Parathyroid adenoma (tissue), 2 donors: ENCODE measurements at regions not wholly inside any gene's neighbourhood (a gene's known extent, or its start where the extent isn't known, plus 50 kb on each side); places are given as distances from the start of the nearest gene placed in this dataset.

Experiments used
- H2AFZ ChIP-seq: fragments of 300-600 bp; sonication (generic); one replicate; pipeline ENCODE4 v1.7.0; 2017; ENCODE audit warnings: antibody characterized with exemption, mild to moderate bottlenecking
- H3K27ac ChIP-seq: fragments of 300-600 bp; sonication (generic); one replicate; pipeline ENCODE4 v1.7.0; 2017
- H3K27me3 ChIP-seq: fragments of 300-600 bp; sonication (generic); one replicate; pipeline ENCODE4 v1.7.0; 2017; ENCODE audit warnings: low read length; ENCODE audit not compliant: control insufficient read depth, insufficient read depth
- H3K36me3 ChIP-seq: fragments of 300-600 bp; sonication (generic); one replicate; pipeline ENCODE4 v1.7.0; 2017; ENCODE audit warnings: low read length; ENCODE audit not compliant: control insufficient read depth, insufficient read depth
- H3K4me1 ChIP-seq: fragments of 300-600 bp; sonication (generic); one replicate; pipeline ENCODE4 v1.7.0; 2017; ENCODE audit warnings: control low read depth
- H3K4me2 ChIP-seq: fragments of 300-600 bp; sonication (generic); one replicate; pipeline ENCODE4 v1.7.0; 2017; ENCODE audit warnings: low read length
- H3K4me3 ChIP-seq: fragments of 300-600 bp; sonication (generic); one replicate; pipeline ENCODE4 v1.7.0; 2017; ENCODE audit warnings: low read depth, low read length
- H3K79me2 ChIP-seq: fragments of 300-600 bp; sonication (generic); one replicate; pipeline ENCODE4 v1.7.0; 2017; ENCODE audit warnings: control low read depth
- H3K9ac ChIP-seq: fragments of 300-600 bp; sonication (generic); one replicate; pipeline ENCODE4 v1.7.0; 2017; ENCODE audit warnings: mild to moderate bottlenecking
- H3K9me3 ChIP-seq: fragments of 300-600 bp; sonication (generic); one replicate; pipeline ENCODE4 v1.7.0; 2017; ENCODE audit warnings: low read length; ENCODE audit not compliant: control insufficient read depth
- TF ChIP-seq, protein P1 (sequence below): fragments of 300-600 bp; sonication (generic); IDR thresholded peaks from one replicate; pipeline ENCODE4 v1.7.0; 2017; ENCODE audit warnings: antibody characterized with exemption, mild to moderate bottlenecking
- donor health status: primary hyperparathyroidism.

DNA sequence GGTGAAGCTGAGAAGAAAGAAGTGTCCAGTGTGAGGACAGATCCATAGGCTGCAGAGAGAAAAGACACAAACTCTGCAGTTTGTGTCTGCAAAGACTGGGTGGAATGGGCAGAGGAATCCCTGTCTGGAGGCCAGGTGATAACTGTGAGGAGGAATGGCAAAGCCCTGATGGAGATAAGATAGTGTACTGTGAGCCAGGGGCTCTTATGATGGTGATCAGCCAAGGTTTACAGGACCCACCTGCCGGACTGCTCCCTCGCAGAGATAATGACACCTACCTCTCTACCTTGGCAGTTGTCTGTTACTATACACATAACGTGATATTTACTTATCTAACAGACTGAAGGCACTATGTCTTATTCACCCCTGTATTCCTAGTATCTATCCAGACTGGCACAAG lies 92.6 kb upstream of the ASIC2 start:
- H3K4me2 ChIP-seq = no peak overlapping the region
- TF ChIP-seq, protein P1, sequence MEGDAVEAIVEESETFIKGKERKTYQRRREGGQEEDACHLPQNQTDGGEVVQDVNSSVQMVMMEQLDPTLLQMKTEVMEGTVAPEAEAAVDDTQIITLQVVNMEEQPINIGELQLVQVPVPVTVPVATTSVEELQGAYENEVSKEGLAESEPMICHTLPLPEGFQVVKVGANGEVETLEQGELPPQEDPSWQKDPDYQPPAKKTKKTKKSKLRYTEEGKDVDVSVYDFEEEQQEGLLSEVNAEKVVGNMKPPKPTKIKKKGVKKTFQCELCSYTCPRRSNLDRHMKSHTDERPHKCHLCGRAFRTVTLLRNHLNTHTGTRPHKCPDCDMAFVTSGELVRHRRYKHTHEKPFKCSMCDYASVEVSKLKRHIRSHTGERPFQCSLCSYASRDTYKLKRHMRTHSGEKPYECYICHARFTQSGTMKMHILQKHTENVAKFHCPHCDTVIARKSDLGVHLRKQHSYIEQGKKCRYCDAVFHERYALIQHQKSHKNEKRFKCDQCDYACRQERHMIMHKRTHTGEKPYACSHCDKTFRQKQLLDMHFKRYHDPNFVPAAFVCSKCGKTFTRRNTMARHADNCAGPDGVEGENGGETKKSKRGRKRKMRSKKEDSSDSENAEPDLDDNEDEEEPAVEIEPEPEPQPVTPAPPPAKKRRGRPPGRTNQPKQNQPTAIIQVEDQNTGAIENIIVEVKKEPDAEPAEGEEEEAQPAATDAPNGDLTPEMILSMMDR = no peak

DNA sequence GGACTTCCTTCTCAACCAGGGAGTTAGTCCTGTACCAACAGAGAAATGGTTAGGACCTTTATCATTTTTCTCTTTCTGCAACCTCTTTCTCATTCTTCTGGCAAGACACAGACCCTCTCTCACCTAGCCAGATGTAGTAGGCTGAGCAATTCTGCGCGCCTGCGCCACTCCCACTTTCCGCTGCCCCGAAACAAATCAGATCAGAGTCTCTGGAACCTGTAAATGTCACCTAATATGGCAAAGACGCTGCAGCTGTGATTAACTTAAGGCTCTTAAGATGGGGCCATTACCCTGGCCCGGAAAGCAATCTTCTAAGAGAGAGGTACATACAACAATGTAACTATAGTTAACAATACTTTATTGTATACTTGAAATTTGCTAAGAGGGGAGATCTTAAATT lies 94.3 kb upstream of the ASIC2 start:
- H3K27ac ChIP-seq = no peak overlapping the region
- no peaks in the 10 kb centered on the region for H3K79me2 ChIP-seq
- H3K27me3 ChIP-seq = no peaks in the 10 kb centered on the region
- H3K36me3 ChIP-seq = no peaks in the 10 kb centered on the region
- H3K4me1 ChIP-seq = no peaks in the 10 kb centered on the region
- H3K9ac ChIP-seq = no peak overlapping the region
- no peak overlapping the region for H2AFZ ChIP-seq
- H3K4me2 ChIP-seq = no peak overlapping the region
- H3K9me3 ChIP-seq = no peaks in the 10 kb centered on the region
- TF ChIP-seq, protein P1 = no peak
- no peak overlapping the region for H3K4me3 ChIP-seq

More for the DNA sequence above, 92.6 kb upstream of the ASIC2 start:
- Histone ChIP-seq H3K79me2 (no peaks in the 10 kb centered on the region), H3K36me3 (no peaks in the 10 kb centered on the region), H3K27ac (no peak overlapping the region), H3K9me3 (no peaks in the 10 kb centered on the region), H3K27me3 (no peaks in the 10 kb centered on the region), H3K4me3 (no peak overlapping the region), H3K4me1 (no peaks in the 10 kb centered on the region), H3K9ac (no peak overlapping the region), H2AFZ (no peak overlapping the region)

DNA sequence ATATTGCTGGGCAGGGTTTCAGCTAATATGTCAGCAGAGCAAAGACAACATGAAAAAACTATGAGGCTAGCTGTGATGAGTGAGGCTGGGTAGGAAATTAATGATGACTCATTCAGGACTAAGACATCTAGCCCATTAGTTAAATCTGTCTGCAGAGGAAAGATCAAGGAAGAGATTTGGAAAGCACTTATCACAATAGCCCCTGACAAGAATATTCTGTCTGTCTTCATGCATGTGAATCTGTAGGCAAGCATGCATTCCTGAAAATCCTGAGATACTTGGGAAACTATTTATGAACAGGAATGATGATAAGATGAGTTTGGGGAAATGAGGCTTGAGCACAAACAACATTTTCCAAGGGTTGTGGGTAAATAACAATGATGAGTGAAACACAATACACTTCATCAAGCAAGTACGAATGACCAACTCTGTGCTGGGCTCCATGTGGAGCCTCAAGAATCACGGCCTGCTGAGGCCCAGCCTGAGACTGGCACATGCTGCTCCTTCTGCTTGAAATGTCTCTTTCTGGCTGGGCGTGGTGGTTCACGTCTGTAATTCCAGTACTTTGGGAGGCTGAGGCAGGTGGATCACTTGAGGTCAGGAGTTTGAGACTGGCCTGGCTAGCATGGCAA lies 96.5 kb upstream of the ASIC2 start:
- H3K9me3 ChIP-seq = no peaks in the 10 kb centered on the region
- TF ChIP-seq, protein P1 = no peak
- no peaks in the 10 kb centered on the region for H3K4me1 ChIP-seq
- no peak overlapping the region for H3K9ac ChIP-seq
- H3K27ac ChIP-seq = no peak overlapping the region
- H3K27me3 ChIP-seq = no peaks in the 10 kb centered on the region
- H3K36me3 ChIP-seq = no peaks in the 10 kb centered on the region
- no peak overlapping the region for H3K4me3 ChIP-seq
- H3K4me2 ChIP-seq = no peak overlapping the region
- H3K79me2 ChIP-seq = no peaks in the 10 kb centered on the region
- no peak overlapping the region for H2AFZ ChIP-seq

DNA sequence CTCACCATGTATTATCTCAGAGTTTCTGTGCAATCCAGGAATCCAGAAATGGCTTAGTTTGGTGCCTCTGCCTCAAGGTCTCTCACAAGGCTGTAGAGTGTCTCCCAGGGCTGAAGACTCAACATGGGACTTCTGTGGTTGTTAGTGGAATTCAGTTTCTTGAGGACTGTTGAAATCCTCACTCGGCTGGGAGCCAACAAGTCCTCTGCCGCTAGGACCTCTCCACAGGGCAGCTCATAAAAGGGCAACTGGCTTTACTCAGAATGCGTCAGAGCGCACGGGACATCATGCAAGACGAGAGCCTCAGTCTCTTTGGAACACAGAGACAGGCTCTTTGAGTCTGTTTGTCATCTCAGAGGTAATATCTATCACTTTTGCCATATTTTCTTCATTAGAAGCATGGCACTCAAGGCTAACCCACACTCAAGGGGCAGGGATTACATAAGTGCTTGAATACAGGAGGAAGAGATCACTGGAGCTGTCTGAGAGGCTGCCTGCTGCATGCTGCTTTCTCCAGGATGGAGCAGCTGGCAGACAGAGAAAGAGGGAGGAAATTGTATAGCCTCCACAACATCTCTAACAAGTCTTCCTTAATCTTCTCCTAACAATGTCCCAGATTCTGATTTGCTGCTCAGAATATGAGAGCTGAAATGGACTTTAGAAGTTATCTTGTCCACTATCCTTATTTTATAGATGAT lies 97.5 kb upstream of the ASIC2 start:
- H3K4me1 ChIP-seq = no peaks in the 10 kb centered on the region
- TF ChIP-seq, protein P1 = no peak

DNA sequence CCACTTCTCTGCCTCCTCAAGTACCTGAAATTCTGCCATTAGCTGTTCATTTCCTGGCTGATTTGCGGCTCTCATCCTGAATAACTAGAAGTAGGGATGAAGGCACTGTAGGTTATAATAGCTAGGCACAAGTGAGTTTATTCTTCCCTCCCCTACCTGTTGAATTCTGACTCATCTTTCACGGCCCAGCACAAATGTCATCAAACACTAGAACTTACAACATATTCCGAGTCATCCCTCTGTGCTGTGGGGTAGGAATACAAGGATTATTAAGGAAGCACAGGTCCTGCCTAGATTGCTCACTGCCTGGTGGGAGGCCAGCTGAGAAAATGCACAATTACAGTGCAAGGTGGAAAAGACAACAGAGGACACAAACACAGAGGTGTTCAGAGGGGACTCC lies 103.7 kb upstream of the ASIC2 start:
- Histone ChIP-seq H3K4me1 (no peaks in the 10 kb centered on the region), H3K36me3 (no peaks in the 10 kb centered on the region), H3K27ac (no peak overlapping the region), H3K9ac (no peak overlapping the region), H3K4me2 (no peak overlapping the region), H2AFZ (no peak overlapping the region), H3K9me3 (no peaks in the 10 kb centered on the region), H3K4me3 (no peak overlapping the region), H3K79me2 (no peaks in the 10 kb centered on the region), H3K27me3 (no peaks in the 10 kb centered on the region)
- TF ChIP-seq, protein P1 = no peak

More for the DNA sequence above, 97.5 kb upstream of the ASIC2 start:
- Histone ChIP-seq H3K27me3 (no peaks in the 10 kb centered on the region), H3K9me3 (no peaks in the 10 kb centered on the region), H2AFZ (no peak overlapping the region), H3K4me2 (no peak overlapping the region), H3K36me3 (no peaks in the 10 kb centered on the region), H3K4me3 (no peak overlapping the region), H3K79me2 (no peaks in the 10 kb centered on the region), H3K27ac (no peak overlapping the region), H3K9ac (no peak overlapping the region)
